HCT116 (cell line): ENCODE measurements at regions not wholly inside any gene's neighbourhood (a gene's known extent, or its start where the extent isn't known, plus 50 kb on each side); places are given as distances from the start of the nearest gene placed in this dataset.

Experiments
- ATAC-seq: fragments of 200-7000 bp; cut with Tn5 transposase; 2 replicates; pipeline ENCODE4 v1.9.1; 2020; ENCODE audit warnings: mild to moderate bottlenecking, moderate library complexity
- BruUV-seq: library from RNA; stranded (reverse); fragments of 400-500 nt; replicated peaks from 2 replicates; lab custom pipeline; 2021; lab: Mats Ljungman, UMichigan
- CTCF ChIA-PET: fragments of 300-600 bp; sonication (Branson Sonifier 250); formaldehyde crosslinking; loops from one replicate; lab custom pipeline; 2021; ENCODE audit warnings: antibody characterized with exemption; lab: Charles Lee
- POLR2A ChIA-PET: fragments of 300-600, 350-600 bp; sonication (Branson Sonifier 250); formaldehyde crosslinking; loops from one replicate; lab custom pipeline; 2021; ENCODE audit warnings: antibody characterized with exemption; lab: Charles Lee
- RAD21 ChIA-PET, 2 experiments: fragments of 300-600 bp; sonication (Branson Sonifier 250); formaldehyde crosslinking; loops; one replicate each; lab custom pipeline; 2023; ENCODE audit warnings: low total read pairs in 2 of 2; ENCODE audit not compliant: uncharacterized antibody in 2 of 2, unreplicated experiment in 2 of 2, low non-redundant PET in 1 of 2; lab: Charles Lee
- DNase-seq: peaks from one replicate; pipeline ENCODE4 v3.0.0-alpha.2; 2010; ENCODE audit warnings: low read depth, low spot score
- H2AFZ ChIP-seq: fragments of 200-600 bp; shearing (Covaris generic), sonication (generic); 2 replicates; pipeline ENCODE4 v1.6.1; 2017; ENCODE audit warnings: low read depth, mixed run types, mixed read lengths, antibody characterized with exemption, low read length; ENCODE audit not compliant: poor library complexity, severe bottlenecking
- H3K27ac ChIP-seq: 2 replicates; pipeline ENCODE4 v1.5.1; 2012; ENCODE audit warnings: low read depth, low read length
- H3K27me3 ChIP-seq: fragments of 200-600 bp; sonication (generic); 2 replicates; pipeline ENCODE4 v1.6.1; 2016; ENCODE audit warnings: mixed run types, low read length, mixed read lengths; ENCODE audit not compliant: insufficient read depth
- H3K36me3 ChIP-seq, 2 experiments: fragments of 200-500 bp in 1 of 2; fragments of 200-600 bp in 1 of 2; sonication (Bioruptor generic) in 1 of 2; sonication (generic) in 1 of 2; 2 replicates each; pipeline versions ENCODE4 v1.5.1 to v1.6.1; 2014 to 2016; ENCODE audit warnings: low read length in 2 of 2, inconsistent platforms in 1 of 2, mixed read lengths in 1 of 2, mixed run types in 1 of 2; ENCODE audit not compliant: insufficient read depth in 2 of 2, control insufficient read depth in 1 of 2
- H3K4me1 ChIP-seq, 2 experiments: fragments of 200-600 bp in 1 of 2; sonication (generic) in 1 of 2; 2 replicates each; pipeline versions ENCODE4 v1.5.1 to v1.6.1; 2012 to 2017; ENCODE audit warnings: low read length in 2 of 2, inconsistent platforms in 1 of 2, mild to moderate bottlenecking in 1 of 2, mixed read lengths in 1 of 2, mixed run types in 1 of 2, moderate library complexity in 1 of 2; ENCODE audit not compliant: insufficient read depth in 2 of 2, control insufficient read depth in 1 of 2
- H3K4me2 ChIP-seq: fragments of 200-600 bp; sonication (generic); 2 replicates; pipeline ENCODE4 v1.6.1; 2017; ENCODE audit warnings: mixed run types, low read length, mixed read lengths
- H3K4me3 ChIP-seq, 2 experiments: fragments of 200-600 bp in 1 of 2; sonication (generic) in 1 of 2; replicated peaks in 1 of 2; 2 replicates each; pipeline ENCODE4 v1.5.1; 2011 to 2016; ENCODE audit warnings: low read length in 2 of 2, control low read depth in 1 of 2, low read depth in 1 of 2, mild to moderate bottlenecking in 1 of 2, mixed read lengths in 1 of 2, mixed run types in 1 of 2
- H3K79me2 ChIP-seq: fragments of 200-600 bp; sonication (generic); 2 replicates; pipeline ENCODE4 v1.6.1; 2017; ENCODE audit warnings: mild to moderate bottlenecking, mixed run types, low read length, moderate library complexity, mixed read lengths; ENCODE audit not compliant: insufficient read depth
- H3K9ac ChIP-seq: fragments of 200-600 bp; sonication (generic); 2 replicates; pipeline ENCODE4 v1.6.1; 2016; ENCODE audit warnings: low read length, mixed read lengths
- H3K9me2 ChIP-seq: fragments of 200-600 bp; sonication (generic), shearing (Covaris generic); 2 replicates; pipeline ENCODE4 v1.6.1; 2017; ENCODE audit warnings: mixed run types, mild to moderate bottlenecking, moderate library complexity; ENCODE audit not compliant: insufficient read depth
- H3K9me3 ChIP-seq, 2 experiments: fragments of 200-500 bp in 1 of 2; fragments of 200-600 bp in 1 of 2; sonication (Bioruptor generic) in 1 of 2; sonication (generic) in 1 of 2; 2 replicates each; pipeline ENCODE4 v1.6.1; 2014 to 2017; ENCODE audit warnings: low read length in 2 of 2, mixed read lengths in 2 of 2, inconsistent platforms in 1 of 2, low read depth in 1 of 2, mild to moderate bottlenecking in 1 of 2, mixed run types in 1 of 2, moderate library complexity in 1 of 2; ENCODE audit not compliant: control insufficient read depth in 1 of 2, insufficient read depth in 1 of 2
- H4K20me1 ChIP-seq: fragments of 200-600 bp; sonication (generic), shearing (Covaris generic); 2 replicates; pipeline ENCODE4 v1.6.1; 2017; ENCODE audit warnings: mixed run types, mild to moderate bottlenecking, moderate library complexity; ENCODE audit not compliant: insufficient read depth
- ATF3 ChIP-seq: IDR thresholded peaks from 2 replicates; pipeline ENCODE4 v1.6.1; 2012
- CBX3 ChIP-seq: IDR thresholded peaks from 2 replicates; pipeline ENCODE4 v1.6.1; 2012; ENCODE audit warnings: low read depth
- CTCF ChIP-seq, 3 experiments: fragments of 200-600 bp in 1 of 3; sonication (generic) in 1 of 3; IDR thresholded peaks in 2 of 3; conservative IDR thresholded peaks in 1 of 3; 2 replicates each; pipeline ENCODE4 v1.5.1; 2012 to 2017; ENCODE audit warnings: low read depth in 2 of 3, low read length in 2 of 3, antibody characterized with exemption in 1 of 3, borderline replicate concordance in 1 of 3, control low read depth in 1 of 3, mild to moderate bottlenecking in 1 of 3, mixed read lengths in 1 of 3, mixed run types in 1 of 3, moderate library complexity in 1 of 3; ENCODE audit not compliant: insufficient read depth in 1 of 3
- EGR1 ChIP-seq: IDR thresholded peaks from 2 replicates; pipeline ENCODE4 v1.6.1; 2012; ENCODE audit warnings: low read depth
- EZH2 ChIP-seq: fragments of 200-600 bp; sonication (generic); IDR thresholded peaks from 2 replicates; pipeline ENCODE4 v1.6.1; 2017; ENCODE audit warnings: antibody characterized with exemption, mixed run types
- EZH2phosphoT487 ChIP-seq: fragments of 200-600 bp; IDR thresholded peaks from 2 replicates; pipeline ENCODE4 v1.6.1; 2018; ENCODE audit warnings: antibody characterized with exemption, borderline replicate concordance
- JUND ChIP-seq: IDR thresholded peaks from 2 replicates; pipeline ENCODE4 v1.6.1; 2012
- ZFX ChIP-seq: fragments of 450-650 bp; IDR thresholded peaks from 2 replicates; pipeline ENCODE4 v1.6.1; 2017
- intact Hi-C: fragments of 100-400 bp; cut with micrococcal nuclease; formaldehyde crosslinking; loops from 2 replicates; pipeline ENCODE4 v1.10.0; 2022

- TF ChIP-seq EZH2 (no peak), ATF3 (no peak), EGR1 (no peak), CBX3 (no peak), JUND (no peak)
Observed at GRCh38 chr11:82365351-82365750, 368.3 kb downstream of the FAM181B start (continued).

GRCh38 chr11:82356316-82356715, 377.3 kb downstream of the FAM181B start:
- Histone ChIP-seq H3K9ac (no peak overlapping the region), H3K9me3 (peaks cover 4 to 21% of the 10 kb centered on the region in 2 experiments; a peak in 2 of 4 replicates), H3K79me2 (no peaks in the 10 kb centered on the region), H4K20me1 (no peaks in the 10 kb centered on the region), H3K4me1 (no peaks in the 10 kb centered on the region), H3K36me3 (no peaks in the 10 kb centered on the region), H3K4me3 (no peak overlapping the region), H3K4me2 (no peak overlapping the region), H2AFZ (no peak overlapping the region), H3K27me3 (no peaks in the 10 kb centered on the region), H3K27ac (no peak overlapping the region), H3K9me2 (no peaks in the 10 kb centered on the region)
- intact Hi-C loops, result no loop called here
- no TSS peak for BruUV-seq
- RAD21 ChIA-PET, result no interaction called here
- POLR2A ChIA-PET, result no interaction called here
- CTCF ChIA-PET, result no interaction called here
- no peak for DNase-seq
- TF ChIP-seq ZFX (no peak), CTCF (IDR thresholded peaks at IDR 0.05 in 2 of 3, conservative IDR thresholded peaks at IDR 0.05 in 1 of 3; ENCODE audit: borderline replicate concordance in 1 of 3, insufficient read depth in 1 of 3, low read depth in 2 of 3, low read length in 2 of 3) (no peak), EZH2phosphoT487 (no peak)
- ATAC-seq, result no peak
